HG03066 (cell line): ENCODE measurements at regions not wholly inside any gene's neighbourhood (a gene's known extent, or its start where the extent isn't known, plus 50 kb on each side); places are given as distances from the start of the nearest gene placed in this dataset.

Source experiments
- ATAC-seq: cut with Tn5 transposase; IDR thresholded peaks from one replicate; pipeline ENCODE4 v1.9.1; 2021; ENCODE audit warnings: low read depth; ENCODE audit not compliant: unreplicated experiment

- no peak for ATAC-seq
Measured at GRCh38 chr4:132504438-132504837, 644.7 kb upstream of the PCDH10 start.

- no peak for ATAC-seq
Measured at GRCh38 chr4:132506568-132506967, 642.5 kb upstream of the PCDH10 start.

DNA sequence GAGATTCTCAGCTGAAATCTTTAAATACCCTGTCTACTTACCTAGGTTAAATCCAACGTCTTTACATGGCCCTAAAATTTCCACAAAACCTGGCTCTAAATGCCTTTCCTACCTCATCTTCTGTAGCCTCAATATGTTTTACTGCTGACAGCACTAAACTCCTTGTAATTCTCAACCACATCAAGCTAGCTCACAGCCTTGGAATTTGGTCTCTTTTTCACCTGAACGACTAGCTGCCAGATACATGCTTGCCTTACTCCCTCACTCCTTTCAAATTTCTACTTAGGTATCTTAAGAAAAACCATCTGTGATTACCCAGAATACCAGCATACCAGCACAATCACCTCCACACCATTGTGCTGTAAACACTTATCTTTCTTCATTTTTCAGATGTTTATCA, 635.6 kb upstream of the PCDH10 start:
- no peak for ATAC-seq

- ATAC-seq, result no peak
Measured at GRCh38 chr4:132526652-132527051, 622.4 kb upstream of the PCDH10 start.

GRCh38 chr4:132527817-132528216, 621.3 kb upstream of the PCDH10 start:
- no peak for ATAC-seq

- no peak for ATAC-seq
Measured at GRCh38 chr4:132530861-132531260, 618.2 kb upstream of the PCDH10 start.

- ATAC-seq, result no peak
Measured at GRCh38 chr4:132540268-132540667, 608.8 kb upstream of the PCDH10 start.

- no peak for ATAC-seq
Measured at GRCh38 chr4:132540797-132541196, 608.3 kb upstream of the PCDH10 start.

DNA sequence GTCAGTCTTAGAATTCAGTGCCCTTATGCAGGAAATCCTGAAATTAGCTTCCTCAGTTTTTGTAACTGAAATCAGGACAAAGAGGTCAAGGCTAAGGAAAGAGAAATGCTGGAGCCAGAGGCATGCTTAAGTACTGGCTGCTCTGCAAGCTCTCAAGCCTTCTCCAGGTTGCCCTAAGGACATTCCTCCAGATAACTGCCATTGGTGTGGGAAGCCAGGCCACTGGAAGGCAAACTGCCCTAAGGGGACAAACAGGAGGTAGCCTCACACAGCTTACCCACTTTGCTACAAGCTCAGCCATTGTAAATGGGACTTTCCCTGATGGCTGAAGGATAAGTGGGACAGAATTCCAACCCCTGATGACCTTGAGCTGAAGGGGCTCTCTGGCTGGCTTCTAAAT, 606.9 kb upstream of the PCDH10 start:
- no peak for ATAC-seq

DNA sequence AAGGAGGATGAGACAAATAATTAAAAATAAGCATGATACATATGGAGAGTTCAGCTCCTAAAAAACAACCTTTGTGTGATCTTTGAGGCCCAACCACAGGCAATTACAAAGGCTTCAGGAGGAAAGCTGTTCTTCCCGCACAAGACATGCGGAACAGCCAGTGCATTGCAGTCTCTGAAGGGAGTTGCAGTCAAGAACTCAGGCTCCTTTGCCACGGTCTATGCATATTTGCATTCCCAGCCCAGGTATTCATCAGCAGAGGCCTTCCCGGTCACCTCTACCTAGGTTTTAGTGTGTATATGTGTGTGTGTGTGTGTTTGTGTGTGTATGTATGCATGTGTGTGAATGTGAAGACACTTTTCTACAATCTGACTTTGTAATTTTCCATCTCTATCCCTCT, 600.6 kb upstream of the PCDH10 start:
- no peak for ATAC-seq

- no peak for ATAC-seq
Measured at GRCh38 chr4:132556316-132556715, 592.8 kb upstream of the PCDH10 start.

- no peak for ATAC-seq
Measured at GRCh38 chr4:132557660-132558059, 591.4 kb upstream of the PCDH10 start.

DNA sequence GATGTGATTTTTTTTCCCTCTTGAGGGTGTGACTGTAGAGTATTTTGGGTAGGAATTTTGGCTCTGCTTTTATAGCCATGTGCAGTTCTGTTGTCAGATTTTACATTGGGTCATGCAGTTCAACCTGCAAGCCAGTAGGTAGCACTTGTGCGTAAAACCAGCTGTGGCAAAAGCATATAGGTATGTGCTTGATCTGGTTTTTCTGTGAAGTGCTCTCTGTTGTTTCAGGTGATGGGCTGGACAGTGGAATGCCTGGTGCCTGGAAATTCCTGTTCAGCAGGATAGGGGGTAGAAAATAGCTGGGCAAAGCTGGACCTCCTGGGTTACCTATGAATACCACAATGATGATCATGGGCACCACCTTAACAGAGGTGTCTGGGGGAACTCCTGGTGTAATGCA, 584.2 kb upstream of the PCDH10 start:
- no peak for ATAC-seq

GRCh38 chr4:132565542-132565941, 583.6 kb upstream of the PCDH10 start:
- ATAC-seq, result no peak

- ATAC-seq, result no peak
Measured at GRCh38 chr4:132572210-132572609, 576.9 kb upstream of the PCDH10 start.

- ATAC-seq, result no peak
Measured at GRCh38 chr4:132587626-132588025, 561.5 kb upstream of the PCDH10 start.

- ATAC-seq, result no peak
Measured at GRCh38 chr4:132592340-132592739, 556.8 kb upstream of the PCDH10 start.

GRCh38 chr4:132592850-132593249, 556.2 kb upstream of the PCDH10 start:
- no peak for ATAC-seq

GRCh38 chr4:132593717-132594400, 555.2 kb upstream of the PCDH10 start:
- no peak for ATAC-seq

GRCh38 chr4:132596186-132596585, 552.9 kb upstream of the PCDH10 start:
- ATAC-seq, result no peak

DNA sequence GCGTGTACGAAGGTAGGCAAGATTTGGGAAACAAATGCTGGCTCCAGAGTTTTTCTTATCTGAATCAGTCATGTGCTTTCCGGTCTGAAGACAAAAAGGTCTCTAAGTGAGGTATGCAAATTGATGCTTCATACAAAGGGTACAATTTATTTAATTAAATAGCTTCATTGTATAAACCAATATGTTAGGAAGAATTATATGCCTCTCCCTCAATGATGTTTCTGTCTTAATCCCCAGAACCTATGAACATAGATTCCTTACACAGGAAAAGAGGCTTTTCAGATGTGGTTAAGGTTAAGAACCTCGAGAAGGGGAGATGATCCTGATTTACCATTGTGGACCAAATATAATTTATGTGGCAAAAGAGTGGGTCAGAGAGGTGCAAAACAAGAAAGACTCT, 543.5 kb upstream of the PCDH10 start:
- ATAC-seq, result no peak

DNA sequence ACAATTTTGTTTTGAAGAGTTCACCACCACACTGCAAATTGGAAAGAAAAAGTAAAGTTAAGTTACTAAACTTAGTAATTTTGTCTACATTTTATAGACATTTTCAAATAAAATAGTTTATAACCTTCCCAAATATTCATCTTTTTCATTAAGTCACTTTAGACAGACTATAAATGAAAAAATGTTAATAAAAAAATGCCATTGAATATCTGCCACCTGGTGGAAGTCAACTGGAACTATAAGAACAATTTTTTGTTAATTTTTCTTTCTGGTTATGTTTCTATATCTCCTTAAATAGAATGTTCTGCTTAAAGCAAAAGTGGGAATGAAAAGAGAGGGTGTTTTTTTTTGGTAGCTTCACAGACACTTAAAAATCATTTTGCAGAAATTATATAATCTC, 534.4 kb upstream of the PCDH10 start:
- ATAC-seq, result no peak

DNA sequence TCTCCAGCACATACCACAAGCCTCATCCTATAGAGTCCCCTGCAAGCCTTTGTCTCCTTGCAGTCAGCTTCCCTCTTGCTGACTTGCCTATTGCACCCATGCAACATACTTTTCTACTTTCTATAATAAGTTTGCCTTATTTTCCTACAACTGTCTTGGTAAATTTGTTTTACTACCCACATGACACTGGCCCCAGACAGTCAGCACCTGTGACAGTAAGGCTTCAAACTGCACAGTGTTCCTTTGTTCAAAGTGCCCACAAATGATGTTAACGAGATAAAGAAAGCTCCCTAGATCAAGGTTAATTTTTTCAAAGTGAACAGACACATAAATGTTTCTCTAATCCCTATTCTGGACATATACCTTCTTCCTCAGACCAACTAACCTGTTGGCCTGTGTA, 529.1 kb upstream of the PCDH10 start:
- no peak for ATAC-seq
